ENCODE measurements at regions not wholly inside any gene's neighbourhood (a gene's known extent, or its start where the extent isn't known, plus 50 kb on each side); places are given as distances from the start of the nearest gene placed in this dataset.

GRCh38 chr1:188050250-188050649 lies 1221.5 kb downstream of the PLA2G4A start:
- H3K27me3 ChIP-seq (ENCODE audit: control insufficient read depth, insufficient read depth, low read length): no peaks in the 10 kb centered on the region
- H3K4me1 ChIP-seq (ENCODE audit: control insufficient read depth in 2 of 3, insufficient read depth in 2 of 3, low read depth in 1 of 3, low read length in 3 of 3): no peaks in the 10 kb centered on the region
- no peak overlapping the region for H3K4me3 ChIP-seq (ENCODE audit: low read length in 3 of 3)
- no peak overlapping the region for H3K27ac ChIP-seq (ENCODE audit: low read depth in 2 of 2, low read length in 2 of 2)
- H3K9ac ChIP-seq (ENCODE audit: low read length in 3 of 3): no peak overlapping the region
- no peak for DNase-seq
- no peaks in the 10 kb centered on the region for H3K36me3 ChIP-seq (ENCODE audit: control insufficient read depth in 2 of 3, insufficient read depth in 3 of 3, low read length in 3 of 3)
- intact Hi-C loops (cut with DNase I): no loop called here
- H3K9me3 ChIP-seq (ENCODE audit: control insufficient read depth in 2 of 3, insufficient read depth in 1 of 3, low read length in 3 of 3): no peaks in the 10 kb centered on the region
- TF ChIP-seq, protein P1, sequence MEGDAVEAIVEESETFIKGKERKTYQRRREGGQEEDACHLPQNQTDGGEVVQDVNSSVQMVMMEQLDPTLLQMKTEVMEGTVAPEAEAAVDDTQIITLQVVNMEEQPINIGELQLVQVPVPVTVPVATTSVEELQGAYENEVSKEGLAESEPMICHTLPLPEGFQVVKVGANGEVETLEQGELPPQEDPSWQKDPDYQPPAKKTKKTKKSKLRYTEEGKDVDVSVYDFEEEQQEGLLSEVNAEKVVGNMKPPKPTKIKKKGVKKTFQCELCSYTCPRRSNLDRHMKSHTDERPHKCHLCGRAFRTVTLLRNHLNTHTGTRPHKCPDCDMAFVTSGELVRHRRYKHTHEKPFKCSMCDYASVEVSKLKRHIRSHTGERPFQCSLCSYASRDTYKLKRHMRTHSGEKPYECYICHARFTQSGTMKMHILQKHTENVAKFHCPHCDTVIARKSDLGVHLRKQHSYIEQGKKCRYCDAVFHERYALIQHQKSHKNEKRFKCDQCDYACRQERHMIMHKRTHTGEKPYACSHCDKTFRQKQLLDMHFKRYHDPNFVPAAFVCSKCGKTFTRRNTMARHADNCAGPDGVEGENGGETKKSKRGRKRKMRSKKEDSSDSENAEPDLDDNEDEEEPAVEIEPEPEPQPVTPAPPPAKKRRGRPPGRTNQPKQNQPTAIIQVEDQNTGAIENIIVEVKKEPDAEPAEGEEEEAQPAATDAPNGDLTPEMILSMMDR (IDR thresholded peaks at IDR 0.05; ENCODE audit: borderline replicate concordance, extremely low read depth, insufficient read depth): no peak
- FAIRE-seq: no peak

GRCh38 chr1:188056011-188056410 lies 1227.3 kb downstream of the PLA2G4A start:
- intact Hi-C loops (cut with DNase I): no loop called here
- Histone ChIP-seq H3K27me3 (ENCODE audit: control insufficient read depth, insufficient read depth, low read length) (no peaks in the 10 kb centered on the region), H3K27ac (ENCODE audit: low read depth in 2 of 2, low read length in 2 of 2) (no peak overlapping the region), H3K4me3 (ENCODE audit: low read length in 3 of 3) (no peak overlapping the region), H3K9ac (ENCODE audit: low read length in 3 of 3) (no peak overlapping the region), H3K9me3 (ENCODE audit: control insufficient read depth in 2 of 3, insufficient read depth in 1 of 3, low read length in 3 of 3) (no peaks in the 10 kb centered on the region), H3K36me3 (ENCODE audit: control insufficient read depth in 2 of 3, insufficient read depth in 3 of 3, low read length in 3 of 3) (no peaks in the 10 kb centered on the region), H3K4me1 (ENCODE audit: control insufficient read depth in 2 of 3, insufficient read depth in 2 of 3, low read depth in 1 of 3, low read length in 3 of 3) (no peaks in the 10 kb centered on the region)
- DNase-seq (no peak), FAIRE-seq (no peak)
- TF ChIP-seq, protein P1 (IDR thresholded peaks at IDR 0.05; ENCODE audit: borderline replicate concordance, extremely low read depth, insufficient read depth): no peak

DNA sequence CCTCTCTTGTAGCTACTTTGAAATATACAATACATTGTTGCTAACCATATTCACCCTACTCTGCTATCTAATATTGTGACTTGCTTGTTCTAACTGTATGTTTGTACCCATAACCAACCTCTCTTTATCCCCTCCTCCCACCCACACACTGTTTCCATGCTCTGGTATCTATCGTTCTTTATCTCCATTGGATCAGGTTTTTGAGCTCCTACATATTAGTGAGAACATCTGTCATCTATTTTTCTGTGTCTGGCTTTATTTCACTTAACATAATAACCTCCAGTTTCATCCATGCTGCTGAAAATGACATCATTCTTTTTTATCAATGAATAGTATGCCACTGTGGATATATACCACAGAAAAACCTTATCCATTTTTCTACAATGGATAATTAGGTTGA lies 1230.1 kb downstream of the PLA2G4A start:
- no peak for FAIRE-seq

GRCh38 chr1:188061881-188062280 lies 1233.1 kb downstream of the PLA2G4A start:
- DNase-seq (no peak), FAIRE-seq (no peak)
- intact Hi-C loops (cut with DNase I): no loop called here
- no peak overlapping the region for H3K27ac ChIP-seq (ENCODE audit: low read depth in 2 of 2, low read length in 2 of 2)
- H3K9ac ChIP-seq (ENCODE audit: low read length in 3 of 3): no peak overlapping the region
- no peaks in the 10 kb centered on the region for H3K9me3 ChIP-seq (ENCODE audit: control insufficient read depth in 2 of 3, insufficient read depth in 1 of 3, low read length in 3 of 3)
- no peak overlapping the region for H3K4me3 ChIP-seq (ENCODE audit: low read length in 3 of 3)
- no peaks in the 10 kb centered on the region for H3K27me3 ChIP-seq (ENCODE audit: control insufficient read depth, insufficient read depth, low read length)
- H3K36me3 ChIP-seq (ENCODE audit: control insufficient read depth in 2 of 3, insufficient read depth in 3 of 3, low read length in 3 of 3): no peaks in the 10 kb centered on the region
- no peaks in the 10 kb centered on the region for H3K4me1 ChIP-seq (ENCODE audit: control insufficient read depth in 2 of 3, insufficient read depth in 2 of 3, low read depth in 1 of 3, low read length in 3 of 3)
- TF ChIP-seq, protein P1 (IDR thresholded peaks at IDR 0.05; ENCODE audit: borderline replicate concordance, extremely low read depth, insufficient read depth): no peak

More for the DNA sequence above, 1230.1 kb downstream of the PLA2G4A start:
- TF ChIP-seq, protein P1 (IDR thresholded peaks at IDR 0.05; ENCODE audit: borderline replicate concordance, extremely low read depth, insufficient read depth): no peak
- no peaks in the 10 kb centered on the region for H3K27me3 ChIP-seq (ENCODE audit: control insufficient read depth, insufficient read depth, low read length)
- H3K9me3 ChIP-seq (ENCODE audit: control insufficient read depth in 2 of 3, insufficient read depth in 1 of 3, low read length in 3 of 3): no peaks in the 10 kb centered on the region
- H3K36me3 ChIP-seq (ENCODE audit: control insufficient read depth in 2 of 3, insufficient read depth in 3 of 3, low read length in 3 of 3): no peaks in the 10 kb centered on the region
- H3K4me3 ChIP-seq (ENCODE audit: low read length in 3 of 3): no peak overlapping the region
- intact Hi-C loops (cut with DNase I): no loop called here
- H3K27ac ChIP-seq (ENCODE audit: low read depth in 2 of 2, low read length in 2 of 2): no peak overlapping the region
- H3K4me1 ChIP-seq (ENCODE audit: control insufficient read depth in 2 of 3, insufficient read depth in 2 of 3, low read depth in 1 of 3, low read length in 3 of 3): no peaks in the 10 kb centered on the region
- H3K9ac ChIP-seq (ENCODE audit: low read length in 3 of 3): no peak overlapping the region
- DNase-seq: no peak
